DMS79 treated with DMSO at 0.1 percent for 48 hours (cell line): ENCODE measurements at regions not wholly inside any gene's neighbourhood (a gene's known extent, or its start where the extent isn't known, plus 50 kb on each side); places are given as distances from the start of the nearest gene placed in this dataset.

Source experiments
- DNase-seq: peaks from one replicate; lab custom pipeline; 2025; lab: John Stamatoyannopoulos, UW

GRCh38 chr5:175388531-175388930 is 55.5 kb downstream of the DRD1 start:
- DNase-seq, result no peak

- DNase-seq, result no peak
Measured at GRCh38 chr5:175387144-175387543, 56.8 kb downstream of the DRD1 start.

GRCh38 chr5:175386526-175386925 is 57.5 kb downstream of the DRD1 start:
- no peak for DNase-seq

GRCh38 chr5:175385691-175386362 is 58.2 kb downstream of the DRD1 start:
- DNase-seq, result peak; percentile 52

- DNase-seq, result peak; percentile 16
Measured at GRCh38 chr5:175384724-175385552, 59.0 kb downstream of the DRD1 start.

GRCh38 chr5:175383350-175383749 is 60.6 kb downstream of the DRD1 start:
- no peak for DNase-seq

GRCh38 chr5:175382171-175382570 is 61.8 kb downstream of the DRD1 start:
- DNase-seq, result peak; percentile 3

GRCh38 chr5:175381130-175381529 is 62.9 kb downstream of the DRD1 start:
- no peak for DNase-seq

GRCh38 chr5:175380701-175381100 is 63.3 kb downstream of the DRD1 start:
- no peak for DNase-seq

GRCh38 chr5:175379867-175380266 is 64.1 kb downstream of the DRD1 start:
- DNase-seq, result no peak

- DNase-seq, result peak; percentile 92
Measured at GRCh38 chr5:175378444-175379028, 65.4 kb downstream of the DRD1 start.

GRCh38 chr5:175377816-175378215 is 66.2 kb downstream of the DRD1 start:
- no peak for DNase-seq

- DNase-seq, result no peak
Measured at GRCh38 chr5:175374166-175374875, 69.7 kb downstream of the DRD1 start.

- DNase-seq, result no peak
Measured at GRCh38 chr5:175365866-175366265, 78.1 kb downstream of the DRD1 start.

GRCh38 chr5:175363300-175363699 is 80.7 kb downstream of the DRD1 start:
- no peak for DNase-seq

- no peak for DNase-seq
Measured at GRCh38 chr5:175357995-175358394, 86.0 kb downstream of the DRD1 start.

- no peak for DNase-seq
Measured at GRCh38 chr5:175356428-175356827, 87.6 kb downstream of the DRD1 start.

- DNase-seq, result no peak
Measured at GRCh38 chr5:175354964-175355363, 89.0 kb downstream of the DRD1 start.

- DNase-seq, result no peak
Measured at GRCh38 chr5:175353926-175354325, 90.1 kb downstream of the DRD1 start.

GRCh38 chr5:175351897-175352590 is 91.9 kb downstream of the DRD1 start:
- DNase-seq, result no peak

GRCh38 chr5:175351126-175351525 is 92.9 kb downstream of the DRD1 start:
- no peak for DNase-seq

- DNase-seq, result no peak
Measured at GRCh38 chr5:175347931-175348330, 96.1 kb downstream of the DRD1 start.
